Natural killer cell treated with Interleukin-12 subunit alpha and Interleukin-12 subunit beta and Interleukin-15 and Interleukin-18, amount 100 ng/mL, for 72 hours (primary cell): ENCODE measurements at regions not wholly inside any gene's neighbourhood (a gene's known extent, or its start where the extent isn't known, plus 50 kb on each side); places are given as distances from the start of the nearest gene placed in this dataset.

ENCODE experiments used
- ATAC-seq, 2 donors: fragments of 150-1000 bp; cut with Tn5 transposase in 1 of 2; sonication (Bioruptor Pico), chemical (Tn5 transposase) in 1 of 2; 2 replicates each; pipeline ENCODE4 v1.10.0; 2021
- DNase-seq: peaks from one replicate; pipeline ENCODE4 v3.0.0; 2022; ENCODE audit warnings: low spot score
- H3K27ac Mint-ChIP-seq, 2 donors: 1 replicate in 1 of 2; 2 replicates in 1 of 2; pipeline ENCODE4 v1.8.0; 2022; ENCODE audit warnings: mixed read lengths in 2 of 2, mild to moderate bottlenecking in 1 of 2, moderate library complexity in 1 of 2
- H3K27me3 Mint-ChIP-seq, 2 donors: 1 replicate in 1 of 2; 2 replicates in 1 of 2; pipeline ENCODE4 v1.8.0; 2022; ENCODE audit warnings: mixed read lengths in 2 of 2
- H3K36me3 Mint-ChIP-seq: one replicate; pipeline ENCODE4 v1.8.0; 2022; ENCODE audit warnings: mixed read lengths
- H3K4me1 Mint-ChIP-seq, 2 donors: 1 replicate in 1 of 2; 2 replicates in 1 of 2; pipeline ENCODE4 v1.8.0; 2022; ENCODE audit warnings: low read depth in 2 of 2, mixed read lengths in 2 of 2, mild to moderate bottlenecking in 1 of 2
- H3K4me3 Mint-ChIP-seq: one replicate; pipeline ENCODE4 v1.8.0; 2022; ENCODE audit warnings: mixed read lengths
- H3K9me3 Mint-ChIP-seq: 2 replicates; pipeline ENCODE4 v1.8.0; 2022; ENCODE audit warnings: mixed read lengths

DNA sequence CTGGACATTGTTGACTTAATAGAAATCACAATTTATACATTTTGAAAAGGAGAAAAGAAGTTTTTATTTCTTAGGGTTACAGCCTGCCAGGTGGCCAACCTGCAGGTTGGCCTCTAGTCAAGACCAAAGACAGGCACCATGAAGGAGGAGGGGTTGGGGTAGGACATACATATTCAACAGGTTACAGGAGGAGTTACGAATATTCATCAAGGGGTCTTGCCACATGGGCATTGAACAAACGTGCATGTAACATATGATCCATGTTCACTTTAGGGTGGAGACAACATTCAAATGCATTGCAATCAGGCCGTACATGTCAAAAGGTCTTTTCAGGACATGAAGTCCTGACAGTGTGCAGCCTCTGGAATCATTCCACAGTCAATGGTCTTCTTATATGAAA lies 246.2 kb upstream of the AKR1E2 start:
- Mint-ChIP-seq H3K27me3 (peaks cover 8 to 31% of the 10 kb centered on the region in 2 donors), H3K36me3 (no peaks in the 10 kb centered on the region), H3K4me1 (no peaks in the 10 kb centered on the region), H3K27ac (no peak overlapping the region), H3K9me3 (no peaks in the 10 kb centered on the region), H3K4me3 (no peak overlapping the region)
- DNase-seq (no peak), ATAC-seq (no peak)

DNA sequence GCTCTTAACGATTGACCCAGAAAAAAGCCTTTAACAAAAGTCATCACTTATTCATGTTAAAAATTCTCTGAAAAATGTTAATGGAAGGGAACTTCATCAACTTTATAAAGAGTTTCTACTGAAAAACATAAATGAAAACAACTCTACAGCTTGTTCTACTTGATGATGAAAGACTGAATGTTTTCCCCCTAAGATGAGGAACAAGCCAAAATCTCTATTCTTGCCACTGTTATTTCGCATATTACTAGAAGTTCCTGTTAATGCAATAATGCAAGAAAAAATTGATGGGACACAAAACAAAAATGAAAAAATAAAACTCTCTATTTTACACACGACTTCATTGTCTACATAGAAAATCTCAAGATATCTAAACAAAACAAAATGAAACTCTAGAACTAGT lies 249.8 kb upstream of the AKR1E2 start:
- DNase-seq (no peak), ATAC-seq (no peak)
- Mint-ChIP-seq H3K4me3 (no peak overlapping the region), H3K27me3 (peaks cover 11 to 32% of the 10 kb centered on the region in 2 donors), H3K36me3 (no peaks in the 10 kb centered on the region), H3K9me3 (no peaks in the 10 kb centered on the region), H3K27ac (no peak overlapping the region), H3K4me1 (no peaks in the 10 kb centered on the region)

DNA sequence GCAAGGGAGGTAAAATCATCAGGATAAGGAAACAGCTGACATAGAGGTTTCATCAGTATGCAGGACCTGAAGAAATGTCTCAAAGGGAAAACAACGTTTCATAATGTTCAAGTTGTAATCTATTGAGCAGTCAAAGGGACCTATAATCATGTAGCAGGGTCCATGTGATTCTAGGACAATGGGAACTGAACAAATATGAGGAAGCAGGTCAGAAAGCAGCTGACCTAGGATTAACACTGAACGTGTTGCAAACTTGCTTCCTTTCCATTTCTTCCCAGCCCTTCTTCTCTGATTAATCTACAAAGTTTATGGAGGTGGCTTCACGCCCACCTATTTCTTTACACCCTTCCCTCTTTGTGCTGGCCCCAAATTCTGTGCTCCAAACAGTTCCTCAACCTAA lies 256.9 kb upstream of the AKR1E2 start:
- Mint-ChIP-seq H3K36me3 (no peaks in the 10 kb centered on the region), H3K27ac (no peak overlapping the region), H3K9me3 (no peaks in the 10 kb centered on the region), H3K4me3 (no peak overlapping the region), H3K4me1 (no peaks in the 10 kb centered on the region), H3K27me3 (peaks cover 7 to 21% of the 10 kb centered on the region in 2 donors)
- DNase-seq, result no peak
- no peak for ATAC-seq

GRCh38 chr10:4568731-4569130 lies 257.3 kb upstream of the AKR1E2 start:
- H3K27me3 Mint-ChIP-seq, result peaks cover 7 to 21% of the 10 kb centered on the region in 2 donors
- H3K9me3 Mint-ChIP-seq, result no peaks in the 10 kb centered on the region
- H3K4me3 Mint-ChIP-seq, result no peak overlapping the region
- H3K27ac Mint-ChIP-seq, result no peak overlapping the region
- H3K36me3 Mint-ChIP-seq, result no peaks in the 10 kb centered on the region
- ATAC-seq, result peak in 1 of 2 donors; percentile 36
- DNase-seq, result no peak
- H3K4me1 Mint-ChIP-seq, result no peaks in the 10 kb centered on the region

GRCh38 chr10:4568086-4568485 lies 257.9 kb upstream of the AKR1E2 start:
- Mint-ChIP-seq H3K27me3 (peaks cover 9 to 27% of the 10 kb centered on the region in 2 donors), H3K4me1 (no peaks in the 10 kb centered on the region), H3K36me3 (no peaks in the 10 kb centered on the region), H3K27ac (no peak overlapping the region), H3K9me3 (no peaks in the 10 kb centered on the region), H3K4me3 (no peak overlapping the region)
- ATAC-seq (no peak), DNase-seq (no peak)

- ATAC-seq, result no peak
- H3K9me3 Mint-ChIP-seq, result no peaks in the 10 kb centered on the region
- H3K4me1 Mint-ChIP-seq, result no peaks in the 10 kb centered on the region
- H3K27me3 Mint-ChIP-seq, result peaks cover 11 to 32% of the 10 kb centered on the region in 2 donors
- H3K36me3 Mint-ChIP-seq, result no peaks in the 10 kb centered on the region
- no peak for DNase-seq
- no peak overlapping the region for H3K4me3 Mint-ChIP-seq
- H3K27ac Mint-ChIP-seq, result no peak overlapping the region
Measured at GRCh38 chr10:4567637-4568036, 258.4 kb upstream of the AKR1E2 start.

DNA sequence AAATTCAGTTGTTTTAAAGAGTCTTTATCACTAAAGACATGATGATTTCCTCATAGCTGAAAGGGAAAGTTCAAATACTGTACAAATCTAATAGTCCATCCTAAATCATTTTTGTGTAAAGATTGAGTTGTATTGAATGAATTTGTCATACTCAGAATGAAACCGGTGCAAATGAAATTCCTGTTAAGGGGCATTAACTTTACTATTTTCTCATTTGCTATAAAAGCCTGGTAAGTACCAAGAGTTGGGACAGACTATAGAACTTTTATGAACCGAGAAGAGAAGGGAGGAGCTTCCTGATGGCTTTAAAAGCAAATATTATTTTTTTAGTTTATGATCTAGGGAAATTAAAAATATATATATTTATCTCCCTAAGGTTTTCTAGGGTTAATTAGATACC lies 260.0 kb upstream of the AKR1E2 start:
- Mint-ChIP-seq H3K9me3 (no peaks in the 10 kb centered on the region), H3K27ac (no peak overlapping the region), H3K4me3 (no peak overlapping the region), H3K36me3 (peaks cover under 1% of the 10 kb centered on the region), H3K4me1 (no peaks in the 10 kb centered on the region), H3K27me3 (peaks cover 18 to 44% of the 10 kb centered on the region in 2 donors)
- ATAC-seq, result no peak
- DNase-seq, result no peak

GRCh38 chr10:4561296-4561695 lies 264.7 kb upstream of the AKR1E2 start:
- peaks cover 27 to 46% of the 10 kb centered on the region in 2 donors for H3K27me3 Mint-ChIP-seq
- H3K27ac Mint-ChIP-seq, result no peak overlapping the region
- no peak for ATAC-seq
- no peaks in the 10 kb centered on the region for H3K9me3 Mint-ChIP-seq
- H3K4me1 Mint-ChIP-seq, result no peaks in the 10 kb centered on the region
- DNase-seq, result no peak
- H3K36me3 Mint-ChIP-seq, result peaks cover 6% of the 10 kb centered on the region
- no peak overlapping the region for H3K4me3 Mint-ChIP-seq

DNA sequence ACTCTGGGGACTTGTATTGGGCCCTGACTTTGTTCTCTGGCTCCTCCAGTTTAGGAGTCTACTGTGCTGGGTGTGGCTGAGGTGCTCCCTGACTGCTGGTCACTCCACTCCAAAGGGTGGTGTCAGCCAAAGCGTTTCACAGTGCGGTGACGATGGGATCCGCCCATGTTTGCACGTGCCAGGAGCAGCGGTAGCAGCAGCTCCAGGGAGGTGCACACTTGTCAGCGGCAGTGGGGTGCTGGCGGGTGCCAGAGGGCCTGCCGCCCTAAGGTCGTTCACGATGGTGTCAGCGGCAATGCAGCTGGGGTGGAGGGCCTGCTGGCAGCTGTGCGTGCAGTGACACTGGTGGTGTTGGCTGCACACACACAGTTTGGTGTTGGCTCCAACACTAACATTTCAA lies 268.5 kb upstream of the AKR1E2 start:
- Mint-ChIP-seq H3K27me3 (peaks cover 28 to 36% of the 10 kb centered on the region in 2 donors), H3K4me3 (no peak overlapping the region), H3K27ac (no peak overlapping the region), H3K4me1 (no peaks in the 10 kb centered on the region), H3K9me3 (no peaks in the 10 kb centered on the region), H3K36me3 (peaks cover 6% of the 10 kb centered on the region)
- peak in 1 of 2 donors; percentile 36 for ATAC-seq
- no peak for DNase-seq

DNA sequence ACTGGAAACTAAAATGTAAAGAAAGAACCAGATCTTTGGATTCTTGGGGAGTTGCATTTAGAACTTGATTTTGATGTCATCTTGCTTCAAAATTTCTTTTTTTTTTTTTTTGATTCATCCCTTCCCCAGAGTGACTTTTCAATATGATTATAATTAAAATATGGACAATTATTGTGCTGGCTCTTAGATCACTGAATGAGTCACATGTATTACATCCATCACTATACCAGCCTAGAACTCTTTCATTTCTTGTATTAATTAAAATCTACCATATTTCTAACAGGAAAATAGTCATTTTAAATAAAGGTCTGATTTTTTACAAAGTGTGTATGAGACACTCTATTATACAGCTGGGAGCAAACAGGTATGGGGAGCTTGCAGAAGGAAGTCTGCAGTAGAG lies 269.5 kb upstream of the AKR1E2 start:
- no peaks in the 10 kb centered on the region for H3K9me3 Mint-ChIP-seq
- peaks cover 22 to 28% of the 10 kb centered on the region in 2 donors for H3K27me3 Mint-ChIP-seq
- no peak overlapping the region for H3K4me3 Mint-ChIP-seq
- no peaks in the 10 kb centered on the region for H3K4me1 Mint-ChIP-seq
- DNase-seq, result no peak
- no peak overlapping the region for H3K27ac Mint-ChIP-seq
- peaks cover 6% of the 10 kb centered on the region for H3K36me3 Mint-ChIP-seq
- no peak for ATAC-seq

DNA sequence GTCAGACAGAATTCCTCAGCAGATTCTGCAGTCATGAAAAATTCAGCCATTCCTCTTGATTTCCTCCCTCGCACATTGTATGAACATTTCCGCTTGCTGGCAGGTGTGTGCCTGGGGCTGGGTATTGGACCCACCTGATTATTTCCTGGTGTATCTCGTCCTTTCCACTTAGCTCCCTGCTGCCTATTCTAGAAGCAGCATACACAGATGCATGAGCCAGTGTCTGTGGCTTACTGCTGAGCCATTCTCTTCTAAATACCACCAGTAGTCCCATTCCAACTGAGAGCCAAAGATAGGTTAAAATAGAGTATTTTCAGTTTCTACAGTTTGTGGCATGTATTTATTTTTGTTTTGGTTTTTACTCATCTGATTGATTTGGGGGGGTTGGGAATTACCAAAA lies 270.1 kb upstream of the AKR1E2 start:
- Mint-ChIP-seq H3K36me3 (peaks cover 5% of the 10 kb centered on the region), H3K4me3 (no peak overlapping the region), H3K9me3 (no peaks in the 10 kb centered on the region), H3K27ac (no peak overlapping the region), H3K27me3 (peaks cover 21 to 25% of the 10 kb centered on the region in 2 donors), H3K4me1 (no peaks in the 10 kb centered on the region)
- no peak for ATAC-seq
- DNase-seq, result no peak

- Mint-ChIP-seq H3K27ac (no peak overlapping the region), H3K4me3 (no peak overlapping the region), H3K9me3 (no peaks in the 10 kb centered on the region), H3K27me3 (peaks cover 22 to 23% of the 10 kb centered on the region in 2 donors), H3K4me1 (peaks cover 3 to 4% of the 10 kb centered on the region in 2 donors), H3K36me3 (no peaks in the 10 kb centered on the region)
- DNase-seq (no peak), ATAC-seq (no peak)
Measured at GRCh38 chr10:4549139-4549653, 276.8 kb upstream of the AKR1E2 start.

- DNase-seq, result no peak
- Mint-ChIP-seq H3K36me3 (no peaks in the 10 kb centered on the region), H3K27me3 (peaks cover 30 to 36% of the 10 kb centered on the region in 2 donors), H3K27ac (no peak overlapping the region), H3K4me1 (peaks cover 3 to 4% of the 10 kb centered on the region in 2 donors), H3K4me3 (no peak overlapping the region), H3K9me3 (no peaks in the 10 kb centered on the region)
- ATAC-seq, result no peak
Measured at GRCh38 chr10:4546931-4547330, 279.1 kb upstream of the AKR1E2 start.

DNA sequence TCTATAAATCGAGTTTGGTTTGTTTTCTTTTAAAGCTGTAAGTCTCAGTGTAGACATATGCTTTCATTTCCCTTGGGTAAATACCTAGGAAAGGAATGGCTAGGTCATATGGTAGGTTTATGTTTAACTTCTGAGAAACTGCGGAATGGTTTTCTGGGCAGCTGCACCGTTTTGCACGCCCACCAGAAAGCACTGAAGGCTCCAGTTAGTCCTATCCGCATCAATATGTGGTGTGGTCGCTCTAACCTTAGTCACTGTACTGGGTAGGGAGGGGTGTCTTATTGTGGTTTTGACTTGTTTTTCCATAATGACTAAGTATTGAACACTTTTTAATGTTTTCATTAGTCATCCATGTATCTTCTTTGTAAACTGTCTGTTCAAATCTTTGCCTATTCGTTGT lies 279.5 kb upstream of the AKR1E2 start:
- peaks cover 30 to 36% of the 10 kb centered on the region in 2 donors for H3K27me3 Mint-ChIP-seq

GRCh38 chr10:4545062-4545461 lies 280.9 kb upstream of the AKR1E2 start:
- H3K27me3 Mint-ChIP-seq, result peaks cover 32 to 36% of the 10 kb centered on the region in 2 donors

More for the DNA sequence above, 279.5 kb upstream of the AKR1E2 start:
- Mint-ChIP-seq H3K4me1 (peaks cover 3 to 4% of the 10 kb centered on the region in 2 donors), H3K9me3 (no peaks in the 10 kb centered on the region), H3K4me3 (no peak overlapping the region), H3K36me3 (no peaks in the 10 kb centered on the region), H3K27ac (no peak overlapping the region)
- peak; percentile 43 to 93 for ATAC-seq
- no peak for DNase-seq

More at GRCh38 chr10:4545062-4545461, 280.9 kb upstream of the AKR1E2 start:
- ATAC-seq (no peak), DNase-seq (no peak)
- no peak overlapping the region for H3K4me3 Mint-ChIP-seq
- H3K4me1 Mint-ChIP-seq, result peaks cover 3 to 4% of the 10 kb centered on the region in 2 donors
- no peaks in the 10 kb centered on the region for H3K9me3 Mint-ChIP-seq
- H3K36me3 Mint-ChIP-seq, result no peaks in the 10 kb centered on the region
- H3K27ac Mint-ChIP-seq, result no peak overlapping the region
